ENCODE measurements at regions not wholly inside any gene's neighbourhood (a gene's known extent, or its start where the extent isn't known, plus 50 kb on each side); places are given as distances from the start of the nearest gene placed in this dataset.

- H3K27ac ChIP-seq (ENCODE audit: low read length), result no peak overlapping the region
- no peak for DNase-seq (ENCODE audit: low read depth, low spot score)
- H3K27me3 ChIP-seq (ENCODE audit: control insufficient read depth, insufficient read depth, low read length), result no peaks in the 10 kb centered on the region
- ChIA-PET POLR2A (no interaction called here), CTCF (interaction anchor here (0.6 kb wide), 1 partner anchor 594 kb away, joined by 4 read pairs; no protein-coding TSS in a partner anchor)
- H3K9me3 ChIP-seq (ENCODE audit: control insufficient read depth, insufficient read depth, low read depth, low read length), result no peaks in the 10 kb centered on the region
- BruUV-seq (replicated peaks), result no TSS peak
- no peak for TF ChIP-seq CTCF (IDR thresholded peaks at IDR 0.05)
- TF ChIP-seq TCF7L2 (IDR thresholded peaks at IDR 0.05; ENCODE audit: low read depth, low read length), result no peak
- no peak for TF ChIP-seq REST (IDR thresholded peaks at IDR 0.05; ENCODE audit: insufficient read depth in 1 of 2, low read depth in 2 of 2, low read length in 1 of 2)
- no peak for TF ChIP-seq SIN3A (IDR thresholded peaks at IDR 0.05; ENCODE audit: borderline replicate concordance, insufficient read depth, low read depth, low read length)
- no peak for TF ChIP-seq POLR2AphosphoS5 (IDR thresholded peaks at IDR 0.05; ENCODE audit: low read depth, low read length)
- H3K4me3 ChIP-seq (ENCODE audit: low read depth in 2 of 2, low read length in 2 of 2), result no peak overlapping the region
- ATAC-seq, result no peak
- H3K36me3 ChIP-seq (ENCODE audit: control insufficient read depth, insufficient read depth, low read length), result no peaks in the 10 kb centered on the region
- intact Hi-C loops (cut with micrococcal nuclease; ENCODE audit: unreplicated experiment) (no loop called here), in situ Hi-C loops (cut with HindIII; ENCODE audit: low pct_unique_long_range_greater_than_20kb, low sequenced_read_pairs) (no loop called here)
- H3K4me1 ChIP-seq (ENCODE audit: control insufficient read depth, insufficient read depth, low read length), result no peaks in the 10 kb centered on the region
Observed at GRCh38 chr4:97386969-97387368, 756.3 kb downstream of the STPG2 start.

- in situ Hi-C loops (cut with HindIII; ENCODE audit: low pct_unique_long_range_greater_than_20kb, low sequenced_read_pairs), result no loop called here
- no peaks in the 10 kb centered on the region for H3K4me1 ChIP-seq (ENCODE audit: control insufficient read depth, insufficient read depth, low read length)
- ATAC-seq (no peak), DNase-seq (ENCODE audit: low read depth, low spot score) (no peak)
- ChIA-PET CTCF (no interaction called here), POLR2A (no interaction called here)
- TF ChIP-seq POLR2AphosphoS5 (IDR thresholded peaks at IDR 0.05; ENCODE audit: low read depth, low read length) (no peak), SIN3A (IDR thresholded peaks at IDR 0.05; ENCODE audit: borderline replicate concordance, insufficient read depth, low read depth, low read length) (no peak), TCF7L2 (IDR thresholded peaks at IDR 0.05; ENCODE audit: low read depth, low read length) (no peak)
- H3K36me3 ChIP-seq (ENCODE audit: control insufficient read depth, insufficient read depth, low read length), result no peaks in the 10 kb centered on the region
- H3K27me3 ChIP-seq (ENCODE audit: control insufficient read depth, insufficient read depth, low read length), result no peaks in the 10 kb centered on the region
- no peak overlapping the region for H3K4me3 ChIP-seq (ENCODE audit: low read depth in 2 of 2, low read length in 2 of 2)
- no peaks in the 10 kb centered on the region for H3K9me3 ChIP-seq (ENCODE audit: control insufficient read depth, insufficient read depth, low read depth, low read length)
- no peak overlapping the region for H3K27ac ChIP-seq (ENCODE audit: low read length)
- no TSS peak for BruUV-seq (replicated peaks)
- intact Hi-C loops (cut with micrococcal nuclease; ENCODE audit: unreplicated experiment), result no loop called here
Observed at GRCh38 chr4:97394653-97395052, 748.6 kb downstream of the STPG2 start.

- Histone ChIP-seq H3K4me1 (ENCODE audit: control insufficient read depth, insufficient read depth, low read length) (no peaks in the 10 kb centered on the region), H3K27me3 (ENCODE audit: control insufficient read depth, insufficient read depth, low read length) (no peaks in the 10 kb centered on the region), H3K27ac (ENCODE audit: low read length) (no peak overlapping the region), H3K4me3 (ENCODE audit: low read depth in 2 of 2, low read length in 2 of 2) (no peak overlapping the region), H3K36me3 (ENCODE audit: control insufficient read depth, insufficient read depth, low read length) (no peaks in the 10 kb centered on the region), H3K9me3 (ENCODE audit: control insufficient read depth, insufficient read depth, low read depth, low read length) (no peaks in the 10 kb centered on the region)
- intact Hi-C loops (cut with micrococcal nuclease; ENCODE audit: unreplicated experiment) (no loop called here), in situ Hi-C loops (cut with HindIII; ENCODE audit: low pct_unique_long_range_greater_than_20kb, low sequenced_read_pairs) (no loop called here)
- no TSS peak for BruUV-seq (replicated peaks)
- ChIA-PET POLR2A (interaction anchor here (0.6 kb wide), 1 partner anchor 356 kb away, joined by 3 read pairs; no protein-coding TSS in a partner anchor), CTCF (no interaction called here)
- TF ChIP-seq REST (IDR thresholded peaks at IDR 0.05; ENCODE audit: insufficient read depth in 1 of 2, low read depth in 2 of 2, low read length in 1 of 2) (no peak), POLR2AphosphoS5 (IDR thresholded peaks at IDR 0.05; ENCODE audit: low read depth, low read length) (no peak), TCF7L2 (IDR thresholded peaks at IDR 0.05; ENCODE audit: low read depth, low read length) (no peak), CTCF (IDR thresholded peaks at IDR 0.05) (no peak), SIN3A (IDR thresholded peaks at IDR 0.05; ENCODE audit: borderline replicate concordance, insufficient read depth, low read depth, low read length) (no peak)
- DNase-seq (ENCODE audit: low read depth, low spot score) (no peak), ATAC-seq (no peak)
Observed at GRCh38 chr4:97396097-97396496, 747.2 kb downstream of the STPG2 start.

Measured in Panc1 (cell line).